ENCODE measurements at regions not wholly inside any gene's neighbourhood (a gene's known extent, or its start where the extent isn't known, plus 50 kb on each side); places are given as distances from the start of the nearest gene placed in this dataset.

GRCh38 chr10:78696791-78697395, 371.9 kb upstream of the ZMIZ1 start:
- TF ChIP-seq CTCF (IDR thresholded peaks at IDR 0.05): no peak
- no peak for TF ChIP-seq ZFX (IDR thresholded peaks at IDR 0.05; ENCODE audit: borderline replicate concordance)

All from 22Rv1 (cell line).